Fibroblast of villous mesenchyme (primary cell): ENCODE measurements at regions not wholly inside any gene's neighbourhood (a gene's known extent, or its start where the extent isn't known, plus 50 kb on each side); places are given as distances from the start of the nearest gene placed in this dataset.

Source experiments
- DNase-seq: peaks from one replicate; pipeline ENCODE4 v3.0.0-alpha.2; 2010; ENCODE audit warnings: low read depth
- H3K4me3 ChIP-seq: 2 replicates; pipeline ENCODE4 v1.5.1; 2011; ENCODE audit warnings: low read depth, mild to moderate bottlenecking, low read length
- CTCF ChIP-seq: IDR thresholded peaks from 2 replicates; pipeline ENCODE4 v1.5.1; 2012; ENCODE audit warnings: low read depth, mild to moderate bottlenecking, low read length; ENCODE audit not compliant: insufficient read depth

GRCh38 chr14:29458547-29458946, 469.1 kb downstream of the PRKD1 start:
- DNase-seq: no peak
- no peak for TF ChIP-seq CTCF

GRCh38 chr14:29459531-29459930, 468.1 kb downstream of the PRKD1 start:
- no peak overlapping the region for H3K4me3 ChIP-seq
- no peak for DNase-seq
- no peak for TF ChIP-seq CTCF

More at GRCh38 chr14:29458547-29458946, 469.1 kb downstream of the PRKD1 start:
- no peak overlapping the region for H3K4me3 ChIP-seq

- no peak for TF ChIP-seq CTCF
- no peak for DNase-seq
- H3K4me3 ChIP-seq: no peak overlapping the region
Observed at GRCh38 chr14:29459969-29460560, 467.6 kb downstream of the PRKD1 start.

GRCh38 chr14:29461101-29461500, 466.5 kb downstream of the PRKD1 start:
- no peak overlapping the region for H3K4me3 ChIP-seq
- TF ChIP-seq CTCF: no peak
- DNase-seq: no peak

GRCh38 chr14:29461506-29461905, 466.1 kb downstream of the PRKD1 start:
- no peak overlapping the region for H3K4me3 ChIP-seq
- no peak for DNase-seq
- no peak for TF ChIP-seq CTCF

- no peak overlapping the region for H3K4me3 ChIP-seq
- no peak for DNase-seq
- TF ChIP-seq CTCF: no peak
Observed at GRCh38 chr14:29462321-29462720, 465.3 kb downstream of the PRKD1 start.

- TF ChIP-seq CTCF: no peak
- H3K4me3 ChIP-seq: no peak overlapping the region
- no peak for DNase-seq
Observed at GRCh38 chr14:29462772-29463171, 464.9 kb downstream of the PRKD1 start.
